ENCODE measurements at regions not wholly inside any gene's neighbourhood (a gene's known extent, or its start where the extent isn't known, plus 50 kb on each side); places are given as distances from the start of the nearest gene placed in this dataset.
"Not testable (repeated sequence)": the region's sequence is repeated elsewhere in the genome, so short reads cannot be mapped to it uniquely, and the experiment has no call there.

DNA sequence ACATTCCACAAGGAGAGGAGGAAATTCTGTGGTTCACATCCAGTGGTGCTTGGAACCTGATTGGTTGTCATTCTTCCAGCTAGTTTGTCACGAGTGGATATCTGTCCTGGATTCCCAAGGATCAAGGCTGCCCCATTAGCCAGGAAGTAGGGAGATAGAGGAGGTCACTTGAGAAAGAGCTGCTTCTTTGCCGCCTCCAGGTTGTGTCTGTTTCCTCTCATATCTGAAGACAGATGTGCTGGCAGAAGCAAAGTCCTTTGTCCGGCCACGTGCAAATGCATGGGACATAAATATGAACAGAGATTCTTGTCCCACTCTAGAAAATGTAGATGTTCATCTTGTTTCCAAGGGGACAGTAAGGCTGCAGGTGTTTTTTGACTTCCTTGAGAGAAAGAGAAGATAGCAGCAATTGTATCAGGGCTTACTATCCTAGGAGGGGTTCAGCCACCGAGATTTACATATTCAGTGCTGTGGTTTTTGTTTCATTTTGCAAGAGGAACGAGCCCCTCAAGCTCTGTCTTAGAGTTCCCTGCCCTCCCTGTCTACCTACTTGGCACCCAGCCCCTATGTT lies 174.4 kb downstream of the RPIA start:
- DNase-seq = peak in 1 of 2 experiments; percentile 20

DNA sequence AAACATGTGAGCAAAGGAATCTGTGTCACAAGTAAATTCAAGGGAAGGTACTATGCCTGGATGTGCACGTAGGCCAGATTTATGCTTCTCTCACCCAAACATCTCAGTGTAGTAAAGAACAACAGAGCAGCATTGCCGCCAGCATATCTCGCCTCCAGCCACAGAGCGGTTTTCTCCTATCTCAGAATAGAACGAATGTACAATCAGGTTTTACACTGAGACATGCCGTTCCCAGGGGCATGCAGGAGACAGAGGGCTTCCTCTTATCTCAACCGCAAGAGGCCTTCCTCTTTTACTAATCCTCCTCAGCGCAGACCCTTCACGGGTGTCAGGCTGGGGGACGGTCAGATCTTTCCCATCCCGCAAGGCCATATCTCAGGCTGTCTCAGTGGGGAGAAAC lies 175.3 kb downstream of the RPIA start:
- peak; percentile 79 to 80 for DNase-seq

DNA sequence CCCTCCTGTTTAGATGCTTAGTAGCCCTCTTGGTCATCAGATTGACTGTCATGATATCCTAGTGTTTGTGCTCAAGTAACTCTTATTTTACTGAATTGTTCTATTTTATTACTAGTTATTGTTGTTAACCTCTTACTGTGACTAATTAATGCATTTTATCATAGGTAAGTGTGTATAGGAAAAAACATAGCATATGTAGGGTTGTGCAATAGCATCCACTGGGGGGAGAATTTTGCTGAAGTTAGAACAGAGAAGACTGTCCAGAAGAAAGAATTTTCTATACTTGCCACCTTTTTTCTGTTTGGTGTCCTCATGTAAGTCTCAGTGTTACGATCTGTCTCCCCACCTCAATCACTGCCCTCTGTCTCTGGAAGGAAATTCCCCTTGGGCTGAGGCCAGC lies 177.4 kb downstream of the RPIA start:
- no peak for DNase-seq

DNA sequence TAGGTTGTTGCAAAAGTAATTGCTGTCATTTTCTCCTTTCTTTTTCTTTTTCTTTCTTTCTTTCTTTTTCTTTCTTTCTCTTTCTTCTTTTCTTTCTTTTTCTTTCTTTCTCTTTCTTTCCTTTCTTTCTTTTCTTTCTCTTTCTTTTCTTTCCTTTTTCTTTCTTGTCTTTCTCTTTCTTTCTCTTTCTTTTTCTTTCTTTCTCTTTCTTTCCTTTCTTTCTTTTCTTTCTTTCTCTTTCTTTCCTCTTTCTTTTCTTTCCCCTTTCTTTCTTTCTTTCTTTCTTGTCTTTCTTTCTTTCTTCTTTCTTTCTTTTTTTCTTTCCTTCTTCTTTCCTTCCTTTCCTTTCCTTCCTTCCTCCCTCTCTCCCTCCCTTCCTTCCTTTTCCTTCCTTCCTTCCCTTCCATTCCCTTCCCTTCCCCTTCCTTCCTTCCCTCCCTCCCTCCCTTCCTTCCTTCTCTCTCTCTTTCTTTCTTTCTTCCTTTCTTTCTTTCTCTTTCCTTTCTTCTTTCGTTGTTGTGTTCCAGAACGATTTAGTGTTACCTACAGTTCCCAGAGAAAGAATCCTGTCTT lies 178.9 kb downstream of the RPIA start:
- no peak for DNase-seq

DNA sequence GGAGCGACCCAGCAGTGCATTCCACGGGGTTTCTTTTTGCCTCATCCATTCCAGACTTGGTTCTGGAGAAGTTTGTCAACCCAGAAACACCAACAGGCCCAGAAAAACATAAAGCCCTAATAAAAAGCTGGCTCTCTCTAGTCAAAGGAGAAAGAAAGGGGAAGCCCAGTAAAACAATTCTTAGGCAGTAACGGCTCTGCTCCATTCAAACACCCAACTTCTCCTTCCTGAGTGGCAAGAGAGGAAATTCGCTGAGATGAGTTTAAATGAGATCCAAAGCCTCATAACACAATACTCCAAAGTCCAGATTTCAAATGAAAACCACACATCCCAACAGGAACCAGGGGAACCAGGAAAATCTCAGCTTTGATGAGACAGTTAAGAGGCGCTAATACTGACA lies 179.9 kb downstream of the RPIA start:
- DNase-seq = peak; percentile 83 to 85

DNA sequence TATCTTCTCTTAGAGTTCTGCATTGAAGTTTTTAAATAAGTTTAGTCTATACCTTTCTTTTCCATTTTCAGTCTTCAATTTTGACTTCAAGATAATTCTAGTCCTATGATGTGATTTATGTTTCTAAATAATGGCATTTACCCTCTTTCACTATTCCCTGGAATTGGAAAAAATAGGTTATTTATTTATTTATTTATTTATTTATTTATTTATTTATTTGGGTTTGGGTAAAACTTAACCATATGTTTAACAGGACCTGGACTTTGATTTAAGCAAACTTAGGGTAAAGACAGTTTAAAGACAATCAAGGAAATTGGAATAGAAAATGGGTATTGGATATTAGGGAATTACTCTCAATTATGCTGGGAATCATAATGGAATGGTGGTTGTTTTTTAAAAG lies 182.1 kb downstream of the RPIA start:
- no peak for DNase-seq

DNA sequence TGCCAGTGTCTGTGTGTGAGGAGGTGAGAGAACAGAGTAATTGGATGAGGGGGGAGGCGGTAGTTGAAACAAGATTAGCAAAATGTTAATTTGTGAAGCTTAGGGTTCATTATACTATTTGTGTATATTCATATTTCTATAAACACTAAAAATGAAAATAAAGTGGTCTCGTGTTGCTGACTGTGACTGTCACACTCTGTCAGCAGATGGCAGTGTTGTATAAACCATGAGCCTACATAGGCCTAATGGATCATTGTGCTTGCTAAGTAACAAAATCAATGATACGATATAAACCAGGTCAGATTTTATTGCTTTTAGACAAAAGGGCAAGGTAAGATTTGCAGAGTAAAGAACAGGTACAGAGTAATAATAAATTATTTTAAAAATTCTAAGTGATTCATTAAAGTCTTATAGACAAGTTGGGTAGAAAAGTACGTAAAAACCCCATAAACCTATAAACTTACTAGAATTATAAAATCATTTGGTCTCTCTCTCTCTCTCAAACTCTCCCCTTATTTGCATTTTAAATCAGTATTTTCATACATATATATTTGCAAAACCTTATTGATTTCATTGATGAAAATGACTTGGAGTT lies 182.7 kb downstream of the RPIA start:
- DNase-seq = peak; percentile 55 to 61

DNA sequence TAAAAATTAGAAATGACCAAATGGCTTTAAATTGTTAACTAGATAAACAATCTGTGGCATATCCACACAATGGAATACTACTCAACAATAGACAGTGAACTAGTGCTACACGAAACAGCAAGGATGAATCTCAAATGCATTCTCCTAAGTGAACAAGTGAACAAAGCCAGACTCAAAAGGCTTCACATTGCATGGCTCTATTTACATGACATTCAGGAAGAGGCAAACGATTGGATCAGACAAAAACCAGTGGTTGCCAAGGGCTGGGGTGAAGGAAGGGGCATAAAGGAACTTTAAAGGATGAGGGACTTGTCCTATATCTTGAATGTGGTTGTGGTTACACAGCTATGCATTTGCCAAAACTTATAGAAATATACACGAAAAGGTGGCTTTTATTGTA lies 184.3 kb downstream of the RPIA start:
- DNase-seq = no peak

DNA sequence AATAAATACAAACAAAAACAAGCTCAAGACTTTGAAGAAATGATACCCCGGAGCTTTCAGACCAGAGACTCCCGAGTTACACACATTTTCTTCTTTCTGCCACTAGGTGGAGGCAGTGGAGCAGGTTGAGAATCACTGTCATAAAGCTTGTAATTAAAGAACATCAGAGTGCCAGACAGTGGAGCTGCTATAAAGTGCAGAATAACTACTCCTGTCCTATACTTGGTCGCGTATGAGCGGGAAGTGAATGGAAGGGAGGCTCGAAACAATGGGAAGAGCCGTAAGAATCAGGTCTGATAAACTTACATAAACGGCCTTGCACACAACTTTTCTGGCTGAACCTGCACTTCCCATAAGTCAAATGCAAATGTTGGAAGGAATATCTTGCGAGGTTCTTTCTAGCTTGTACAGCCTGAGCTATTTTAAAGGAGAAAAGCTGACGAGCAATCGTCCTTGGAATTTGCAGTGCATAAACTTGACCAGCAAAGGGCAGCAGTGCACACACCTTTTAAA lies 189.0 kb downstream of the RPIA start:
- DNase-seq = peak; percentile 78 to 84

DNA sequence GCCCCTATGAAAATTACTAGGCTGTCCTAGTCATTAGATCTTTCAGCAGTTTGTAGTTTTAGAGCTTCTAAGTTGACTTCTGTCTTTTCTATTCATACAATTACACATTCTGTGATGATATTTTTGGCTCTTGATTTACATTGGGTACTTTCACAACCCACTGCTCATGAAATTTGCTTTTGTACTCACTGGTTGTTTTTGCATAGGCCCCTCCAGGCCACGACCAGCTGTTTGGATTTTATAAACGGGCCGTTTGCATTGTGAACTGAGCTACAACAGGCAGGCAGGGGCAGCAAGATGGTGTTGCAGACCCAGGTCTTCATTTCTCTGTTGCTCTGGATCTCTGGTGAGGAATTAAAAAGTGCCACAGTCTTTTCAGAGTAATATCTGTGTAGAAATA lies 193.8 kb downstream of the RPIA start:
- no peak for DNase-seq

DNA sequence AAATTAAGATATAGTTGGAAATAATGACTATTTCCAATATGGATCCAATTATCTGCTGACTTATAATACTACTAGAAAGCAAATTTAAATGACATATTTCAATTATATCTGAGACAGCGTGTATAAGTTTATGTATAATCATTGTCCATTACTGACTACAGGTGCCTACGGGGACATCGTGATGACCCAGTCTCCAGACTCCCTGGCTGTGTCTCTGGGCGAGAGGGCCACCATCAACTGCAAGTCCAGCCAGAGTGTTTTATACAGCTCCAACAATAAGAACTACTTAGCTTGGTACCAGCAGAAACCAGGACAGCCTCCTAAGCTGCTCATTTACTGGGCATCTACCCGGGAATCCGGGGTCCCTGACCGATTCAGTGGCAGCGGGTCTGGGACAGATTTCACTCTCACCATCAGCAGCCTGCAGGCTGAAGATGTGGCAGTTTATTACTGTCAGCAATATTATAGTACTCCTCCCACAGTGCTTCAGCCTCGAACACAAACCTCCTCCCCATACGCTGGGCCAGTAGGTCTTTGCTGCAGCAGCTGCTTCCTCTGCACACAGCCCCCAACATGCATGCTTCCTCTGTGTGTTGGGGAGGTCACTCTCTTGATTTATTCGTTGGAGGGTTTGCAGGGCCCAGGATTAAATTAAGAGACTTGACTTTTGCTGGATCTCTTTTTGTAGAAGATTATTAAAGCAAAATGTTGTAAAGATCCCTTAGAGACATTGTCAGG lies 194.4 kb downstream of the RPIA start:
- DNase-seq = peak; percentile 88 to 93

DNA sequence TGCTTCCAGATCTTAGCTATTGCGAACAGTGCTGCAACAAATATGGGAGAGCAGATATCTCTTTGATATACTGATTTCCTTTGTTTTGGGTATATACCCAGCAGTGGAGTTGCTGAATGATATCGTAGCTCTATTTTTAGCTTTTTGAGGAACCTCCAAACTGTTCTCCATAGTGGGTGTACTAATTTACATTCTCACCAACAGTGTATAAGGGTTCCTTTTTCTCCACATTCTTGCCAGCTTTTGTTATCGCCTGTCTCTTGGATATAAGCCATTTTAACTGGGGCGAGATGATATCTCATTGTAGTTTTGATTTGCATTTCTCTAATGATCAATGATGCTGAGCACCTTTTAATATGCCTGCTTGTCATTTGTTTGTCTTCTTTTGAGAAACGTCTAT lies 196.0 kb downstream of the RPIA start:
- peak in 1 of 2 experiments; percentile 21 for DNase-seq

DNA sequence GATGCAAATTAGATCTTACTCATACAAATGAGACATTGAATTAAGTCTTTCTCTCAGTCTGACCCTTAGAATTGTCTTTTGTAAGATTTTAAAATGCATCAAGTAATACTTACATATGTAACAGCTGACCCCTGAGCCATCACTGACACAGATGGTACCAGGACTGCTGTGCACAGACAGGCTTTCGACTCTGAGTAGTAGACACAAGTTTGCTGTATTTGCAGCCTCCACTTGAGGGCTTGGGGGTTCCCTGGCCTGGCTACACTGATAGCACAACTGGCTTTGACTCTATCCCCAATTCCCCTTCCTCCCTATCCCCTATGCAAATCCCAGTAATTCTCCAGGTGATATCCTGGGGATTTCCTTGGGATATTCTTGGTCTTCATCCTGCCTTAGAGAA lies 200.7 kb downstream of the RPIA start:
- DNase-seq = no peak

DNA sequence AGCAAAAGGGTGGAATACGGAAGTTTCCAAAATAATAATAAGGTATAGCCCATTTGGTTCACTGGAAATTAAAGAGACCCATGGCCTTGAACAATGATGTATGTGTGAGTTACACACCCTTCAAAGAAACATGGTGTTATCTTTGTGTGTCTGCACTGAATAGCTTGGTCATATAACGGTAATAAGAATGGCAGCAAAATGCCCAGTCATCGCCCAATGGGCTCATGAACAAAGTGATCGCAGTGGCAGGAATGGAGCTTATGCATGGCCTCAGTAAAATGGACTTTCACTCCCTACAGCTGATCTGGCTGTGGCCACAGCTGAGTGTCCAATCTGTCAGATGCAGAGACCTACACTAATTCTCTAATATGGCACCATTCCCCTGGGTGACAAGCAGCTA lies 201.3 kb downstream of the RPIA start:
- no peak for DNase-seq

DNA sequence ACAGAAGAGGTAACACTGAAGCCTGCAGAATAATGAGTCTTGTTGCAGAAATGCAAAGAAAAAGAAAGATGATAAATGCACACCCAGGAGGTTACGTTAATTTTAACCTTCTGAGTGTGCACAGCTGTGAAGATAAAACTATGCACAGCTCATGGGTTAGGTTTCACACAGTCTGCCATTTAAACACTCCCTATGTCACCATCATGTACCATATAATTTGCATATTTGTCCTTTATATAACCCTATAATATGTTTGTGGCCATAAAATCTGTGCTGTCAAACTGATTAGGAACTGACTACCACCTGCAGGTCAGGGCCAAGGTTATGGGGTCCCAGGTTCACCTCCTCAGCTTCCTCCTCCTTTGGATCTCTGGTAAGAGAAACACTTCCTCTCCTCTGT lies 205.5 kb downstream of the RPIA start:
- DNase-seq = no peak

DNA sequence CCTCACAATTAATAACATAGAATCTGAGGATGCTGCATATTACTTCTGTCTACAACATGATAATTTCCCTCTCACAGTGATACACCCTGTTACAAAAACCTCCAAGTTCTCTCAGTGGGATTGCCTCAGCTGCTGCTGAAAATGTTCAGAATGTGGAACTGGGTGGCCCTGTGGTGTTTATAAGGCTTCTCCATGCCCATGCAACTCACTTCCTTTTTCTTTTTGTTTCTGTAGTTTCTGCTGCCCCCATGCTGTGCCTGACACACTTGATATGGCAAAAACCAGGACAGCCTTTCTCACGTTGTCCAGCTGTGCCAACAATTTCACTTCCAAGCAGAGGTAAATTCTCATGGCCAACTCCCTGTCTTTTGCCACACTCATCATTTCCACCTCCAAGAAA lies 206.2 kb downstream of the RPIA start:
- DNase-seq = peak; percentile 69 to 73

DNA sequence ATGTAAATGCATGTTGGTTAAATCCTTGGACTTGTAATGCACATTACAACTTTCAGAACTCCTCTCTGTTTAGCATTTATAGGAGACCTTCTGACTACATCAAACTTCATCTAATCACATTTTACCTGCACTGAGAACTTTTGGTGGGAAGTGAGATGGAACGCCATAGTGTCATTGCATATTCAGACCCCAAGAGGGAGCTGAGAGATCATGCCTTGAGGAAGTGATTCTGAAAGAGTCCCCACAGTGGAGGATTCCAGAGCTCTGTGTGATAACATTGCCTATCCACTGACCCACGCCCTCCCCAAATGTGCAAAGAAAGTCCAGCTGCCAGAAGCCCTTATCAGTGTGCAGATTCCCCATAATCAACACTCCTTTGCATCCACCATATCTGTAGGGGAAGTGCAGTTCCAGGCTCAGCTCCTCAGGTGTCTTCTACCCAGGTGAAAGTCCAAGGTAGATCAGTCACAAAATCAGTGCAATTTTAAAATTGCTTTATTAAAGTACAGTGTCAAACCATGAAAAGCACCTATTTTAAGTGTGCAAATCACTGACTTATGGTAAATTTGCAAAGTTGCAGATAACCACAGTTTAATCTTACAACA lies 212.4 kb downstream of the RPIA start:
- DNase-seq = peak; percentile 67 to 72

DNA sequence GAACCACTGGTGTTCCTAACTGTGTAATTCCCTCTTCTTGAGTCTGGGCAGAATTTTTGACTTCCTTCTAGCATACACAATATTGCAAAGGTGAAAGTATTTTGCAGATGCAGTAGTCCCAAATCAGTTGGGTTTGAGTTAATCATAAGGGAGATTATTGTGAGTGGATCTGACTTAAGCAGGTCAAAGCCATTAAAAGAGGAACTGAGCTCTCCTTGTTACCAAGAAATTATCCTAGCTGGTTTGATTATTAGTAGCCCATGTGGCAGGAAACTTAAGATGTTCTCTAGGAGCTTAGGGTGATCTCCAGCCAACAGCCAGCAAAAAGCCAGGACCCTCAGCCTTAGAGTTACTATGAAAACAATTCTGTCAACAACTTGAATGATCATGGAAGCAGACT lies 221.8 kb downstream of the RPIA start:
- DNase-seq = no peak

DNA sequence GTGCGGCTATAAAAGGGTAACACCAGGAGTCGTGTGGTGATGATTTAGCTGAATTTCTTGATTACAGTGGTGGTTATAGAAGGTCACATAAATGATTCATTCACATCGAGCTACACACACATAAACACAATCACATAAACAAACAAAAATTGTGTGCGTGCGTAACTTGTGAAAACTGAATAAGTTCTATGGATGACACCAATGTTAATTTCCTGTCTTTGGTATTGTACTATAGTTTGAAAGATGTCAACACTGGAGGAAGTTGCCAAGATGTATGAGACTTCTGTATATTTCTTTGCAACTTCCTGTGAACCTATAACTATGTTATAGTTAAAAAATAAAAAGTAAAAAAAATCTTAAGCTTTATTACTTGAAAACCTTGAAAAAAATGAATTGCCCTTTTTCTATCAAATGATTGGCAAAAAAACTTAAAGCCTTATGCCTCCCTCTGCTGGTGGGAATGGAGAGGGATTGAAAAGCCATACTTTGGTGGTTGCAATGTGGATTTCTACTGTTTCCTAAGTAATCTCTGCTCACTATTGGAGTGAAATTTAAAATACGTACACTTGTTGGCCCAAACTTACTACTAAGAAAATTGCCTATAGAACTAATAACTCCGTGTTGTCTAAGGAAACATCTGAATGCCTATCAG lies 227.7 kb downstream of the RPIA start:
- DNase-seq = peak; percentile 40 to 62

DNA sequence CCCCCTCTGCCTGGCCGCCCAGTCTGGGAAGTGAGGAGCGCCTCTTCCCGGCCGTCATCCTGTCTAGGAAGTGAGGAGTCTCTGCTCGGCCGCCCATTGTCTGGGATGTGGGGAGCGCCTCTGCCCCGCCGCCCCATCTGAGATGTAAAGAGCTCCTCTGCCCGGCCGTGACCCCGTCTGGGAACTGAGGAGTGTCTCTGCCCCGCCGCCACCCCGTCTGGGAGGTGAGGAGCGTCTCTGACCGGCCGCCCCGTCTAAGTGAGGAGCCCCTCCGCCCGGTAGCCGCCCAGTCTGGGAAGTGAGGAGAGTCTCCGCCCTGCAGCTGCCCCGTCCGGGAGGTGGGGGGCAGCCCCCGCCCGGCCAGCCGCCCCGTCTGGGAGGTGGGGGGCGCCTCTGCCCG lies 228.9 kb downstream of the RPIA start:
- not testable (repeated sequence) for DNase-seq

DNA sequence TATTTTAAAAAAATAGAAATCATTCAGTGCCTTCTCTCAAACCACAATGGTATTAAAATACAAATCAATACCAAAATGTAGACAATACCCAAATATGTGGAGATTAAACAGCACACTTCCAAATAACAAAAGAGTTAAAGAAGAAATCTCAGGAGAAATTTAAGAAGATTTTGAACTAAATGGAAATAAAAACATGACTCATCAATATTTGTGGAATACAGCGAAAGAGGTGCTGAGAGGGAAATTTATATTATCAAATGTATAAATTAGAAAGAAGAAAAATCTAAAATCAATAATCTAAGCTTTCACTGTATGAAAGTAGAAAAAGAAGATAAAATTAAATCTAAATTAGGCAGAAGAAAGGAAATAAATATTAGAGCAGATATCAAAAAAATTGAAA lies 233.1 kb downstream of the RPIA start:
- DNase-seq = no peak

DNA sequence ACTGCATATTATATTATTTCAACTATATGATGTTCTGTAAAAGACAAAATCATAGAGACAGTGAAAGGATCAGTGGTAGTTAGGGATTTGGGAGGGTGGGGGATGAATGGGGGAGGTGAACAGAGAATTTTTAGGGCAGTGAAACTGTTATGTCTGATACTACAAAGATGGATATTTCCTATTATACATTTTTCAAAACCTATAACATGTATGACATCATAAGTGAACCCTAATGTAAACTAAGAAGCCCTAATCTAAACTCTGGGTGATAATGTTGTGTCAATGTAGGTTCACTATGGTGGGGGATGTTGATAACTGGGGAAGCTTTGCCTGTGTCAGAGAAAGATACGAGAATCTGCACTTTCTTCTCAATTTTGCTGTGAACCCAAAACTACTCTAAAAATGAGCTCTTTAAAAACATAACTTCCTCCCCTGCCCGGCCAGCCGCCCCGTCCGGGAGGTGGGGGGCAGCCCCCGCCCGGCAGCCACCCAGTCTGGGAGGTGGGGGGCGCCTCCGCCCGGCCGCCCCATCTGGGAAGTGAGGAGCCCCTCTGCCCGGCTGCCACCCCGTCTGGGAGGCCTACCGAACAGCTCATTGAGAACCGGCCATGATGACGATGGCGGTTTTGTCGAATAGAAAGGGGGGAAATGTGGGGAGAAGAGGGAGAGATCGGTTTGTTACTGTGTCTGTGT lies 234.4 kb downstream of the RPIA start:
- no peak for DNase-seq
